ENCODE measurements at regions not wholly inside any gene's neighbourhood (a gene's known extent, or its start where the extent isn't known, plus 50 kb on each side); places are given as distances from the start of the nearest gene placed in this dataset.
A peak's percentile ranks its signal among the peaks of the same experiment; 100 is the strongest.
"Not testable (repeated sequence)": the region's sequence is repeated elsewhere in the genome, so short reads cannot be mapped to it uniquely, and the experiment has no call there.

DNA sequence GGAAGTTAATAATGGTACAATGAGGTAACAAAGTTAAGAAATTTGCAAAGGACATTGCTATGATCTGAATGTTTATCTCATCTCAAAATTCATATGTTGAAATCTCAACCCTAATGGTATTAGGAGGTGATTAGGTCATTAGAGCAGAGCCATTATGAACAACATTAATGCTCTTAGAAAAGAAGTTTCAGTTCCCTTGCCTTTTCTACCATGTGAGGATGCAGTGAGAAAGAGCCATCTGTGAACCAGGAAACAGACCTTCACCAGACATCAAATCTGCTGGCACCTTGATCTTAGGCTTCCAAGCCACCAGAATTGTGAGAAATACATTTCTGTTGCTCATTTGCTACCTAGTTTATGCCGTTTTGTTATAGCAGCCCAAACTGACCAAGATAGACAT, 757.6 kb downstream of the NR4A2 start:
- H4K91ac ChIP-seq (ENCODE audit: low read length): no peak overlapping the region

GRCh38 chr2:155547571-155547970, 785.0 kb downstream of the NR4A2 start:
- no peak for DNase-seq

More for the DNA sequence above, 757.6 kb downstream of the NR4A2 start:
- H2BK15ac ChIP-seq (ENCODE audit: low read depth, poor library complexity, severe bottlenecking): no peak overlapping the region
- no peaks in the 10 kb centered on the region for H3K27me3 ChIP-seq (ENCODE audit: control insufficient read depth in 1 of 2, insufficient read depth in 1 of 2, low read length in 2 of 2)
- no peak overlapping the region for H2BK120ac ChIP-seq (ENCODE audit: low read depth, low read length)
- no peak overlapping the region for H2BK12ac ChIP-seq (ENCODE audit: low read length in 2 of 2)
- no peak overlapping the region for H4K8ac ChIP-seq (ENCODE audit: low read length)
- H3K79me1 ChIP-seq (replicated peaks; ENCODE audit: low read length, poor library complexity, severe bottlenecking): no peaks in the 10 kb centered on the region
- WGBS: 100% methylated on average over 1 of the region's 1 CpG
- H3K9me3 ChIP-seq (ENCODE audit: control insufficient read depth, low read length): peaks cover 8% of the 10 kb centered on the region
- DNase-seq: no peak
- H3K23ac ChIP-seq (ENCODE audit: low read length in 2 of 2): no peak overlapping the region
- no peak overlapping the region for H3K4me2 ChIP-seq (ENCODE audit: low read length, poor library complexity, severe bottlenecking)
- H2BK5ac ChIP-seq (ENCODE audit: low read depth, low read length, poor library complexity, severe bottlenecking): no peak overlapping the region
- H3K4me1 ChIP-seq (ENCODE audit: control insufficient read depth, insufficient read depth, low read depth, low read length): no peaks in the 10 kb centered on the region
- no peak overlapping the region for H3K4me3 ChIP-seq (ENCODE audit: insufficient read depth in 1 of 2, low read depth in 1 of 2, low read length in 2 of 2)
- no peak overlapping the region for H3K4ac ChIP-seq (ENCODE audit: low read depth in 1 of 2, low read length in 2 of 2)
- no peak overlapping the region for H3K9ac ChIP-seq (ENCODE audit: low read length)
- no peak overlapping the region for H2AK5ac ChIP-seq (ENCODE audit: low read length, severe bottlenecking)
- H3K18ac ChIP-seq (ENCODE audit: low read depth in 1 of 2, low read length in 2 of 2): no peak overlapping the region
- no peak overlapping the region for H2AFZ ChIP-seq (ENCODE audit: low read depth, low read length)
- no peak overlapping the region for H3K14ac ChIP-seq (ENCODE audit: low read length in 2 of 2)
- H3K27ac ChIP-seq (ENCODE audit: low read length, poor library complexity, severe bottlenecking): no peak overlapping the region
- H3K36me3 ChIP-seq (ENCODE audit: control insufficient read depth in 1 of 2, insufficient read depth in 2 of 2, low read depth in 1 of 2, low read length in 2 of 2): no peaks in the 10 kb centered on the region

GRCh38 chr2:155546721-155547555, 785.6 kb downstream of the NR4A2 start:
- no peak overlapping the region for H2BK120ac ChIP-seq (ENCODE audit: low read depth, low read length)
- H2BK5ac ChIP-seq (ENCODE audit: low read depth, low read length, poor library complexity, severe bottlenecking): no peak overlapping the region
- H4K91ac ChIP-seq (ENCODE audit: low read length): no peak overlapping the region
- no peak overlapping the region for H3K27ac ChIP-seq (ENCODE audit: low read length, poor library complexity, severe bottlenecking)
- no peak overlapping the region for H2AK5ac ChIP-seq (ENCODE audit: low read length, severe bottlenecking)
- H3K23ac ChIP-seq (ENCODE audit: low read length in 2 of 2): no peak overlapping the region
- no peaks in the 10 kb centered on the region for H3K79me1 ChIP-seq (replicated peaks; ENCODE audit: low read length, poor library complexity, severe bottlenecking)
- H3K36me3 ChIP-seq (ENCODE audit: control insufficient read depth in 1 of 2, insufficient read depth in 2 of 2, low read depth in 1 of 2, low read length in 2 of 2): no peaks in the 10 kb centered on the region
- H3K9me3 ChIP-seq (ENCODE audit: control insufficient read depth, low read length): no peaks in the 10 kb centered on the region
- H2BK12ac ChIP-seq (ENCODE audit: low read length in 2 of 2): no peak overlapping the region
- H3K4me3 ChIP-seq (ENCODE audit: insufficient read depth in 1 of 2, low read depth in 1 of 2, low read length in 2 of 2): peak overlapping the region in 1 of 2 experiments; percentile 80
- no peak overlapping the region for H2BK15ac ChIP-seq (ENCODE audit: low read depth, poor library complexity, severe bottlenecking)
- no peak overlapping the region for H4K8ac ChIP-seq (ENCODE audit: low read length)
- H3K4me1 ChIP-seq (ENCODE audit: control insufficient read depth, insufficient read depth, low read depth, low read length): no peaks in the 10 kb centered on the region
- H3K14ac ChIP-seq (ENCODE audit: low read length in 2 of 2): no peak overlapping the region
- WGBS: 93% methylated on average over 8 of the region's 11 CpGs
- H3K4ac ChIP-seq (ENCODE audit: low read depth in 1 of 2, low read length in 2 of 2): no peak overlapping the region
- H2AFZ ChIP-seq (ENCODE audit: low read depth, low read length): no peak overlapping the region
- no peak overlapping the region for H3K18ac ChIP-seq (ENCODE audit: low read depth in 1 of 2, low read length in 2 of 2)
- H3K27me3 ChIP-seq (ENCODE audit: control insufficient read depth in 1 of 2, insufficient read depth in 1 of 2, low read length in 2 of 2): no peaks in the 10 kb centered on the region
- no peak overlapping the region for H3K4me2 ChIP-seq (ENCODE audit: low read length, poor library complexity, severe bottlenecking)
- peak overlapping the region; percentile 83 for H3K9ac ChIP-seq (ENCODE audit: low read length)
- no peak for DNase-seq

More at GRCh38 chr2:155547571-155547970, 785.0 kb downstream of the NR4A2 start:
- H2AFZ ChIP-seq (ENCODE audit: low read depth, low read length): no peak overlapping the region
- no peaks in the 10 kb centered on the region for H3K36me3 ChIP-seq (ENCODE audit: control insufficient read depth in 1 of 2, insufficient read depth in 2 of 2, low read depth in 1 of 2, low read length in 2 of 2)
- no peak overlapping the region for H2BK5ac ChIP-seq (ENCODE audit: low read depth, low read length, poor library complexity, severe bottlenecking)
- no peak overlapping the region for H2AK5ac ChIP-seq (ENCODE audit: low read length, severe bottlenecking)
- H2BK120ac ChIP-seq (ENCODE audit: low read depth, low read length): no peak overlapping the region
- no peak overlapping the region for H3K23ac ChIP-seq (ENCODE audit: low read length in 2 of 2)
- H2BK12ac ChIP-seq (ENCODE audit: low read length in 2 of 2): no peak overlapping the region
- no peaks in the 10 kb centered on the region for H3K4me1 ChIP-seq (ENCODE audit: control insufficient read depth, insufficient read depth, low read depth, low read length)
- H3K27ac ChIP-seq (ENCODE audit: low read length, poor library complexity, severe bottlenecking): no peak overlapping the region
- H3K9me3 ChIP-seq (ENCODE audit: control insufficient read depth, low read length): no peaks in the 10 kb centered on the region
- H3K79me1 ChIP-seq (replicated peaks; ENCODE audit: low read length, poor library complexity, severe bottlenecking): no peaks in the 10 kb centered on the region
- H3K27me3 ChIP-seq (ENCODE audit: control insufficient read depth in 1 of 2, insufficient read depth in 1 of 2, low read length in 2 of 2): no peaks in the 10 kb centered on the region
- no peak overlapping the region for H4K91ac ChIP-seq (ENCODE audit: low read length)
- WGBS: 83% methylated on average over 3 of the region's 3 CpGs
- H3K14ac ChIP-seq (ENCODE audit: low read length in 2 of 2): no peak overlapping the region
- H3K18ac ChIP-seq (ENCODE audit: low read depth in 1 of 2, low read length in 2 of 2): no peak overlapping the region
- peak overlapping the region; percentile 83 for H3K9ac ChIP-seq (ENCODE audit: low read length)
- H4K8ac ChIP-seq (ENCODE audit: low read length): no peak overlapping the region
- no peak overlapping the region for H2BK15ac ChIP-seq (ENCODE audit: low read depth, poor library complexity, severe bottlenecking)
- peak overlapping the region in 1 of 2 experiments; percentile 80 for H3K4me3 ChIP-seq (ENCODE audit: insufficient read depth in 1 of 2, low read depth in 1 of 2, low read length in 2 of 2)
- no peak overlapping the region for H3K4ac ChIP-seq (ENCODE audit: low read depth in 1 of 2, low read length in 2 of 2)
- H3K4me2 ChIP-seq (ENCODE audit: low read length, poor library complexity, severe bottlenecking): no peak overlapping the region

GRCh38 chr2:155539028-155539427, 793.5 kb downstream of the NR4A2 start:
- not testable (repeated sequence) for H3K27ac ChIP-seq (ENCODE audit: low read length, poor library complexity, severe bottlenecking); H3K18ac ChIP-seq (ENCODE audit: low read depth in 1 of 2, low read length in 2 of 2); H2BK120ac ChIP-seq (ENCODE audit: low read depth, low read length); H3K9me3 ChIP-seq (ENCODE audit: control insufficient read depth, low read length); H3K14ac ChIP-seq (ENCODE audit: low read length in 2 of 2); H3K9ac ChIP-seq (ENCODE audit: low read length); H2AFZ ChIP-seq (ENCODE audit: low read depth, low read length); H3K27me3 ChIP-seq (ENCODE audit: control insufficient read depth in 1 of 2, insufficient read depth in 1 of 2, low read length in 2 of 2); H4K91ac ChIP-seq (ENCODE audit: low read length); H3K4me1 ChIP-seq (ENCODE audit: control insufficient read depth, insufficient read depth, low read depth, low read length); H2BK12ac ChIP-seq (ENCODE audit: low read length in 2 of 2); H2BK15ac ChIP-seq (ENCODE audit: low read depth, poor library complexity, severe bottlenecking); H4K8ac ChIP-seq (ENCODE audit: low read length); H3K23ac ChIP-seq (ENCODE audit: low read length in 2 of 2); H3K4me2 ChIP-seq (ENCODE audit: low read length, poor library complexity, severe bottlenecking); DNase-seq; H3K79me1 ChIP-seq (replicated peaks; ENCODE audit: low read length, poor library complexity, severe bottlenecking); H3K4me3 ChIP-seq (ENCODE audit: insufficient read depth in 1 of 2, low read depth in 1 of 2, low read length in 2 of 2); H3K4ac ChIP-seq (ENCODE audit: low read depth in 1 of 2, low read length in 2 of 2); H2BK5ac ChIP-seq (ENCODE audit: low read depth, low read length, poor library complexity, severe bottlenecking); H2AK5ac ChIP-seq (ENCODE audit: low read length, severe bottlenecking); H3K36me3 ChIP-seq (ENCODE audit: control insufficient read depth in 1 of 2, insufficient read depth in 2 of 2, low read depth in 1 of 2, low read length in 2 of 2)
- WGBS: 80% methylated on average over 1 of the region's 5 CpGs
